Smooth muscle cell of the brain vasculature (primary cell): ENCODE measurements at regions not wholly inside any gene's neighbourhood (a gene's known extent, or its start where the extent isn't known, plus 50 kb on each side); places are given as distances from the start of the nearest gene placed in this dataset.

Experiments used
- DNase-seq: peaks from one replicate; pipeline ENCODE4 v3.0.0-alpha.2; 2012; ENCODE audit warnings: low read depth, low spot score

- no peak for DNase-seq
Observed at GRCh38 chr12:124458992-124459851, 108.2 kb downstream of the NCOR2 start.

- no peak for DNase-seq
Observed at GRCh38 chr12:124458220-124458991, 109.0 kb downstream of the NCOR2 start.

- DNase-seq = no peak
Observed at GRCh38 chr12:124457287-124458219, 109.9 kb downstream of the NCOR2 start.

- no peak for DNase-seq
Observed at GRCh38 chr12:124456652-124457152, 110.7 kb downstream of the NCOR2 start.

- no peak for DNase-seq
Observed at GRCh38 chr12:124456133-124456651, 111.2 kb downstream of the NCOR2 start.

GRCh38 chr12:124455336-124455735 is 112.1 kb downstream of the NCOR2 start:
- no peak for DNase-seq

- DNase-seq = no peak
Observed at GRCh38 chr12:124454735-124455134, 112.7 kb downstream of the NCOR2 start.

- no peak for DNase-seq
Observed at GRCh38 chr12:124454352-124454725, 113.1 kb downstream of the NCOR2 start.

- DNase-seq = no peak
Observed at GRCh38 chr12:124453419-124454351, 113.7 kb downstream of the NCOR2 start.

GRCh38 chr12:124452576-124453331 is 114.7 kb downstream of the NCOR2 start:
- DNase-seq = no peak

GRCh38 chr12:124451637-124452243 is 115.7 kb downstream of the NCOR2 start:
- DNase-seq = no peak

- no peak for DNase-seq
Observed at GRCh38 chr12:124451016-124451415, 116.4 kb downstream of the NCOR2 start.

GRCh38 chr12:124450376-124450750 is 117.0 kb downstream of the NCOR2 start:
- no peak for DNase-seq

GRCh38 chr12:124449623-124450375 is 117.6 kb downstream of the NCOR2 start:
- no peak for DNase-seq

- no peak for DNase-seq
Observed at GRCh38 chr12:124448955-124449622, 118.3 kb downstream of the NCOR2 start.

- DNase-seq = no peak
Observed at GRCh38 chr12:124448241-124448954, 119.0 kb downstream of the NCOR2 start.

GRCh38 chr12:124446364-124446763 is 121.0 kb downstream of the NCOR2 start:
- no peak for DNase-seq
